HEK293T (cell line): ENCODE measurements at regions not wholly inside any gene's neighbourhood (a gene's known extent, or its start where the extent isn't known, plus 50 kb on each side); places are given as distances from the start of the nearest gene placed in this dataset.

Experiments used
- CTCF ChIA-PET: fragments of 350-600 bp; formaldehyde crosslinking; extraction: SDS; loops from one replicate; lab custom pipeline; 2021; ENCODE audit warnings: antibody characterized with exemption, inconsistent platforms; lab: Yijun Ruan, JAX
- POLR2A ChIA-PET: fragments of 350-600 bp; formaldehyde crosslinking; extraction: SDS; loops from one replicate; lab custom pipeline; 2020; ENCODE audit warnings: antibody characterized with exemption, inconsistent platforms; lab: Yijun Ruan, JAX
- DNase-seq: peaks from one replicate; pipeline ENCODE4 v3.0.0; 2012; ENCODE audit warnings: mixed read lengths; ENCODE audit errors: extremely low spot score
- ARNT ChIP-seq: fragments of 450-650 bp; IDR thresholded peaks from 2 replicates; pipeline ENCODE4 v1.6.1; 2017; ENCODE audit warnings: mild to moderate bottlenecking
- BHLHE40 ChIP-seq: fragments of 450-650 bp; IDR thresholded peaks from 2 replicates; pipeline ENCODE4 v1.6.1; 2016; ENCODE audit warnings: mild to moderate bottlenecking, moderate library complexity, borderline replicate concordance
- CTBP1 ChIP-seq: fragments of 450-650 bp; IDR thresholded peaks from 2 replicates; pipeline ENCODE4 v1.6.1; 2016; ENCODE audit warnings: borderline replicate concordance
- ELF4 ChIP-seq: fragments of 450-650 bp; IDR thresholded peaks from 2 replicates; pipeline ENCODE4 v1.6.1; 2017; ENCODE audit warnings: antibody characterized with exemption
- FOXA1 ChIP-seq: fragments of 450-650 bp; IDR thresholded peaks from 2 replicates; pipeline ENCODE4 v1.6.1; 2016; ENCODE audit warnings: mild to moderate bottlenecking
- FOXK2 ChIP-seq: fragments of 450-650 bp; IDR thresholded peaks from 2 replicates; pipeline ENCODE4 v1.6.1; 2016; ENCODE audit warnings: mild to moderate bottlenecking
- FOXM1 ChIP-seq: fragments of 450-650 bp; IDR thresholded peaks from 2 replicates; pipeline ENCODE4 v1.6.1; 2017; ENCODE audit warnings: mild to moderate bottlenecking, borderline replicate concordance
- HDGF ChIP-seq: fragments of 450-650 bp; IDR thresholded peaks from 2 replicates; pipeline ENCODE4 v1.6.1; 2017; ENCODE audit warnings: antibody characterized with exemption, borderline replicate concordance
- L3MBTL2 ChIP-seq: fragments of 450-650 bp; conservative IDR thresholded peaks from 2 replicates; pipeline ENCODE4 v1.6.1; 2016; ENCODE audit warnings: mild to moderate bottlenecking
- LEF1 ChIP-seq: fragments of 450-650 bp; IDR thresholded peaks from 2 replicates; pipeline ENCODE4 v1.6.1; 2017; ENCODE audit warnings: mild to moderate bottlenecking, borderline replicate concordance
- NFRKB ChIP-seq: fragments of 450-650 bp; IDR thresholded peaks from 2 replicates; pipeline ENCODE4 v1.6.1; 2016; ENCODE audit warnings: mild to moderate bottlenecking, moderate library complexity
- SP1 ChIP-seq: fragments of 450-650 bp; IDR thresholded peaks from 2 replicates; pipeline ENCODE4 v1.6.1; 2017
- SUZ12 ChIP-seq: fragments of 450-650 bp; IDR thresholded peaks from 2 replicates; pipeline ENCODE4 v1.6.1; 2016; ENCODE audit warnings: mild to moderate bottlenecking
- TARDBP ChIP-seq: fragments of 450-650 bp; IDR thresholded peaks from 2 replicates; pipeline ENCODE4 v1.6.1; 2016
- ZNF384 ChIP-seq: fragments of 450-650 bp; IDR thresholded peaks from 2 replicates; pipeline ENCODE4 v1.6.1; 2016
- TF ChIP-seq, protein P1 (sequence below): fragments of 450-650 bp; IDR thresholded peaks from 2 replicates; pipeline ENCODE4 v1.6.1; 2016

- ChIA-PET POLR2A (no interaction called here), CTCF (no interaction called here)
- no peak for TF ChIP-seq ZNF384
- TF ChIP-seq SP1 = no peak
- no peak for TF ChIP-seq BHLHE40
- TF ChIP-seq FOXM1 = no peak
- TF ChIP-seq FOXK2 = no peak
- no peak for TF ChIP-seq HDGF
- TF ChIP-seq LEF1 = no peak
- TF ChIP-seq NFRKB = no peak
- no peak for TF ChIP-seq FOXA1
- TF ChIP-seq CTBP1 = no peak
- no peak for TF ChIP-seq L3MBTL2
- no peak for TF ChIP-seq SUZ12
- TF ChIP-seq, protein P1, sequence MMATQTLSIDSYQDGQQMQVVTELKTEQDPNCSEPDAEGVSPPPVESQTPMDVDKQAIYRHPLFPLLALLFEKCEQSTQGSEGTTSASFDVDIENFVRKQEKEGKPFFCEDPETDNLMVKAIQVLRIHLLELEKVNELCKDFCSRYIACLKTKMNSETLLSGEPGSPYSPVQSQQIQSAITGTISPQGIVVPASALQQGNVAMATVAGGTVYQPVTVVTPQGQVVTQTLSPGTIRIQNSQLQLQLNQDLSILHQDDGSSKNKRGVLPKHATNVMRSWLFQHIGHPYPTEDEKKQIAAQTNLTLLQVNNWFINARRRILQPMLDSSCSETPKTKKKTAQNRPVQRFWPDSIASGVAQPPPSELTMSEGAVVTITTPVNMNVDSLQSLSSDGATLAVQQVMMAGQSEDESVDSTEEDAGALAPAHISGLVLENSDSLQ = no peak
- TF ChIP-seq ARNT = no peak
- no peak for TF ChIP-seq ELF4
- no peak for TF ChIP-seq TARDBP
- DNase-seq = no peak
Observed at GRCh38 chr14:41343857-41344256, 262.8 kb upstream of the LRFN5 start.

GRCh38 chr14:41313196-41313595 lies 293.5 kb upstream of the LRFN5 start:
- TF ChIP-seq BHLHE40 (no peak), FOXM1 (no peak), FOXA1 (no peak), SUZ12 (no peak), FOXK2 (no peak), NFRKB (no peak)
- ChIA-PET CTCF (no interaction called here), POLR2A (no interaction called here)
- no peak for DNase-seq

- CTCF ChIA-PET = no interaction called here
- POLR2A ChIA-PET = no interaction called here
- no peak for DNase-seq
- TF ChIP-seq BHLHE40 = no peak
- TF ChIP-seq LEF1 = no peak
- no peak for TF ChIP-seq SP1
Observed at GRCh38 chr14:41303506-41303905, 303.2 kb upstream of the LRFN5 start.

GRCh38 chr14:41302776-41303175 lies 303.9 kb upstream of the LRFN5 start:
- CTCF ChIA-PET = interaction anchor here (0.8 kb wide), 1 partner anchor 298 kb away, joined by 3 read pairs; no protein-coding TSS in a partner anchor
- POLR2A ChIA-PET = no interaction called here
- DNase-seq = no peak
- TF ChIP-seq CTBP1 (no peak), LEF1 (no peak), NFRKB (no peak)
- TF ChIP-seq, protein P1 = no peak

GRCh38 chr14:41299924-41300323 lies 306.8 kb upstream of the LRFN5 start:
- TF ChIP-seq FOXM1 (no peak), HDGF (no peak), SP1 (no peak), ELF4 (no peak), SUZ12 (no peak), BHLHE40 (no peak), TARDBP (no peak), FOXK2 (no peak), LEF1 (no peak), ZNF384 (no peak), FOXA1 (no peak), NFRKB (no peak), L3MBTL2 (no peak)
- TF ChIP-seq, protein P1 = no peak
- POLR2A ChIA-PET = no interaction called here
- DNase-seq = no peak
- CTCF ChIA-PET = no interaction called here

DNA sequence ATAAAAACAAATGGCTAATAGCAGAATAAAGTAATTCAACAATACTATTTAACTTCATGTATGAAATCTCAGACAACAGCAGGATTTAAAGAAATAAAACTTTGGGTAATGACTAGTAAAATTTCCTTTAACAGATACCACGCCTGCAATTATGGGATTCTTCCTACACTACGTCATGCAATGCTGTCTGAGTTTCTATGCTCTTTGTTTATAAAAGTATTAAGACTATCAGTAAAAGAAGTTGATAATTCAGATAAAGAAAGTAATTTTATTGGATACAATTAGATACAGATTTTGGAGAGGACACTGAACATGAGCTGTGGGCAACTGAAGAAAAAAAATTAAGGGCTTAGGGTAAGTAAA lies 308.4 kb upstream of the LRFN5 start:
- CTCF ChIA-PET = no interaction called here
- no peak for DNase-seq
- TF ChIP-seq HDGF = no peak
- no peak for TF ChIP-seq FOXK2
- TF ChIP-seq FOXM1 = no peak
- no peak for TF ChIP-seq NFRKB
- TF ChIP-seq, protein P1 = no peak
- no peak for TF ChIP-seq ZNF384
- no peak for TF ChIP-seq SP1
- TF ChIP-seq TARDBP = no peak
- TF ChIP-seq FOXA1 = no peak
- TF ChIP-seq ELF4 = no peak
- no peak for TF ChIP-seq L3MBTL2
- TF ChIP-seq ARNT = no peak
- POLR2A ChIA-PET = no interaction called here
